ENCODE measurements at regions not wholly inside any gene's neighbourhood (a gene's known extent, or its start where the extent isn't known, plus 50 kb on each side); places are given as distances from the start of the nearest gene placed in this dataset.

GRCh38 chr13:76500894-76501293 lies 385.3 kb downstream of the KCTD12 start:
- DNase-seq: no peak

DNA sequence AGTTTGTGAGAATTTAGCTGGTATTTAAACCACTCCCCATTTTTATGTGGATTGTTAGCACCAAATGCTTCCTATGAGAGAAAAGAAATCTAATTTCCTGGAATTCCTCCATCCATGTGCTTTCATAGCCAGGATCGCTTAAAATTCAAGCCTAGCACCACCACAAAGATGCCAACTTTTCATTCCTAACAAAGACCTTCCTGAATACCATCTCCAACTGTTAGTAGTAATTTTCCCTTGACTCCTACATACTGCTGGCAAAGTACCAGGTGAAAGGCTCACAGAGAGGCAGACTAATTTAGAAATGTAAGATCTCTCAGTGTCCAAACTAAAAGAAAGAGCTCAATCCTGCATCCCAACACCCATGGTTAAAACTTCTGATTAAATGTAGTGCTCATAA lies 386.3 kb downstream of the KCTD12 start:
- no peak for DNase-seq

GRCh38 chr13:76489274-76489673 lies 396.9 kb downstream of the KCTD12 start:
- no peak for DNase-seq

GRCh38 chr13:76481738-76482137 lies 404.5 kb downstream of the KCTD12 start:
- no peak for DNase-seq

GRCh38 chr13:76474966-76475365 lies 411.2 kb downstream of the KCTD12 start:
- DNase-seq: no peak

- DNase-seq: no peak
Observed at GRCh38 chr13:76474356-76474755, 411.8 kb downstream of the KCTD12 start.

DNA sequence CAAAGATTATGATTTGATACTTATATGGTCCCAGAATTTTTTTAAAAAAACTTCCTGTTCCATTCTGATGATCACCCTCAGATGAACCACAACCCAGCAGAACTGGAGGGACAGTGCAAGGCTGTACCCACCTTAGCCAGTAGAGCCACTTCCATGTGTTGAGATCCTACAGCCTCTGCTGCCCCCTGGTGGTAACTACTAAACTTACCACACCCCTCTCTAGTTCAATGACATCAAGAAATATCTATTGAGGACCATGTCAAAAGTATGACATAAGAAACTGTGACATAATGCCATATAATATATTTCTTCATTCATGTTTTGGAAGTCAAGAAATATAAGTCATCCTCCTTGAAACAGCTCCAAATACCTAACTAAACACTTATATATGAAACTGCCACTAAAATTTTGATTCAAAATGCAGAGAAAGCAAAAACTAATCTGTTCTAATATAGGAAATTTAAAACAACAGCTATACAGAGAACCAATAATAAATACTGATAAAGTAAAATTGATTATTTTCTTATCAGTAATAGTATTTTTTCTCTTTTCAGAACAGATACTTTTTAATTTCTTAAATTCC lies 412.6 kb downstream of the KCTD12 start:
- peak; percentile 11 for DNase-seq

GRCh38 chr13:76472916-76473315 lies 413.3 kb downstream of the KCTD12 start:
- DNase-seq: no peak

DNA sequence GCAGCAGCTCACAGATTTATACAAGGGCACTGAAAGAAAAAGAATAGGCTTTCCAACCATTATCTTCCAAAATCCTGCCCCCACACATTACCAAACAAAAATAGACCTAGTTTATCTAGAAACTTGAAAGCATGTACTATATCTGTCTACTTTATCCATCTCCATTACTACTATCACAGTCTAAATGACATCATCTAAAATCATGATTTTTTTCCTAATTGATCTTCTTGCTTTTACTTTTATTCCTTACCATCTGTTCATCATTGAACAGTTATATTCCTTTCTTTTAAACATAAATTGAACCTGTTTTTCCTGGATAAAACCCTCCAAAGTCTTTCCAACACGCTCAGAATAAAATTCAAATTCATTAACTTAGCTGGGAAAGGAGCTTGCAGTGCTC lies 414.7 kb downstream of the KCTD12 start:
- DNase-seq: no peak

DNA sequence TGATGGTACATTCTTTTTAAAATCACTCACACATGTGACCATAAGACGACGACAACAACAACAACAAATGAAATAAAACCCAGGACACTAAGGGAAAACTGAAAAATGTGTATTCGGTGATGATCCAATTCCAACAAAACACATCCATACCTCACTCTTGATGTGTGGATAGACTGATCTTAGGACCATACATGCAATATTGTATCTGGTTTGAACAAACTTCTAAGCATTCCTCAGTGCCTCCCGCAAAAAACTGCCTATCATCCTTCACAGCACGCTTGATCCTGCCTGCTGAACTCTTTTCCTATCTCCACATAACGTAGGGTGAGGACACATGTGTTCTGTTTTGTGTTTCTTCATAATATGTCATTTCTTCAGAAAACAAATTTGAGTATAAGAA lies 415.2 kb downstream of the KCTD12 start:
- DNase-seq: no peak

DNA sequence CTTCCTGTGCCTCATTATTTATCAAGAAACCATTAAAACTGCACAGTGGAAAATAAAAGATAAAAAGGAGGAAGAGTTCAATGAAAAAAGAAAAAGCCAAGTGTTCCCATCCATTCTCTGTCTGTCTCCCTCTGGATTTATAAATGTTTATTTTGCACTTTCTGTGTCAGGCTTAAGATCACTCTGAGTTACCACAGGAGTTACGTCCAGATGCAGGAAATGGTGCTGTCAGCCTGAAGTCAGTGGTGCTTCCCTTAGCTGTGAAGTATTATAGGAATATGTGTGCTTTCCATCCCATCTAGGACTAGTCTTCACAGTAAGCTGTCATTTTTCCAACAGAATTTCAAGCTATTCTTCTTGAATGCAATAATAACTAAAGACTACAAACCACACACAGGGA lies 420.2 kb downstream of the KCTD12 start:
- no peak for DNase-seq

- no peak for DNase-seq
Observed at GRCh38 chr13:76463314-76463713, 422.9 kb downstream of the KCTD12 start.

DNA sequence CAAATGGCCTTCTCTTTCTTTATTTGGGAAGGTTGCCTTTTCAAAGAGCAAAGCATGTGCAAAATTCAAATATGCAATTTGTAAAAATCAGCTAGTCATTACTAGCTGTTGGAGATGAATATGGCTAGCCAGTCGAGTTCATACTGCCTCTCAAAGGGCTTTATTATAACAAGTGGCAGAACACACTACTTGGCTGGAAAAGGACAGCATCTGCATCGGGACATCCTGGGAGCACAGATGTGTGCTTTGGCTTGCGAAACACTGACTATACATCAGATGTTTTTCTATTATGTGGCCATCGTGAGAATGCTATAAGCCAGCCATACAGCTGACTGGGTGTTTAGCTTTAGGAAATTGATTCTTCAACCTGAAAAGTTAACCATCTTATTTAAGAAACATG lies 424.2 kb downstream of the KCTD12 start:
- no peak for DNase-seq

GRCh38 chr13:76461484-76461883 lies 424.7 kb downstream of the KCTD12 start:
- no peak for DNase-seq

DNA sequence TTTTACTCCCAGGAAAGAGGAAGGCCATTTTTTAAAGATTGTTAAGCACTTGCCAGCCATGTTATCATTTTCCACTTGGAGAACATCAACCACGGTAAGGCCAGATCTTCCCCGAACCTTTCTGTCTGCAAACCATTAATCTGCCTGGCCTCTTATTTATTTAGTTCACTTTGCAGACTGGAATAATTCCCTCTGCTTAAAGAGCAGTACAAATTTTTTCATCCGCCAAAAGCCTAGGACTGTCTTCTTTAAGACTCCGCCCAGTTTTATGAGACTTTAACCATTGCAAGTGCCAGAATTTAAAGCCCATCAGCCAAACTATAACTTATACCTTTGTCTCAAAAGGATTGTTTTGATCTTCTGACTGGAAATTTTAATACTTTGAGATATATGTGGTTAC lies 426.3 kb downstream of the KCTD12 start:
- DNase-seq: no peak

GRCh38 chr13:76455960-76456359 lies 430.2 kb downstream of the KCTD12 start:
- DNase-seq: no peak

GRCh38 chr13:76454991-76455390 lies 431.2 kb downstream of the KCTD12 start:
- DNase-seq: no peak

- no peak for DNase-seq
Observed at GRCh38 chr13:76449716-76450115, 436.5 kb downstream of the KCTD12 start.

DNA sequence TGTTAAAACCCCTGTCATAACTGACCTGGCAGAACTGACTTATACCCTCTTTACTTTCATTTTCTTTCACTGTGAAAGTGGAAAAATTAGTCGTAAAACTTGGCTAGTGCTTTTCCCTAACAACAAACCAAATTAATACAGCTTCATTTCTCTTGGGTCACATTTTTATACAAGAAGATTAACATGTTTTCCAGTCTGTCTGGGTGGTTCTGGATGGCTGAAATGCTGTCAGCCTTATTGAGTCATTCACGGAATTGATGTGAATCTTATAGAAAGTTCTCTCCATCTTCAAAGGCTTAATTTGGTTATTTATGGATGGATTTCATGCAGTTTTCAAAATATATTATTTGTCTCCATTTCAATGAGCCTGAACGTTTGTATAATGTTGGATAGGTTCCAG lies 440.0 kb downstream of the KCTD12 start:
- no peak for DNase-seq

DNA sequence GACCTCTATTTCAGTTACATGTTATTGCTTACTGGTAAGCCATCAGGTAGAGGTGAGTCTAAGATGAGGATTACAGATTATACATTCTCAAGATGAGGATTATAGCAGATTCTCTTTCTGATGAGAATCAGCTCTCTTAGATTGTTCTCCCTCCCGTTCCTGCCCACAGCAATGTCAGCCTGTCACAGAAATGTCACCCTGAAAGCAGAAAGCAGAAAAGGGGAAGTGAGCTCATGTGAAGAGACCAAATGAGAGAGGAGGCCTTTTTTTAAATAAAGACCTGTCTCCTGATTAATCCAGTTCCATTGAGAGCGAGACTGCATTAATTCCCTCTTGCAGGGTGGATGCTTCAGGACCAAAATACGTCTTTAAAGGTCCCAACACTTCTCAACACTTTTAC lies 445.6 kb downstream of the KCTD12 start:
- DNase-seq: no peak

DNA sequence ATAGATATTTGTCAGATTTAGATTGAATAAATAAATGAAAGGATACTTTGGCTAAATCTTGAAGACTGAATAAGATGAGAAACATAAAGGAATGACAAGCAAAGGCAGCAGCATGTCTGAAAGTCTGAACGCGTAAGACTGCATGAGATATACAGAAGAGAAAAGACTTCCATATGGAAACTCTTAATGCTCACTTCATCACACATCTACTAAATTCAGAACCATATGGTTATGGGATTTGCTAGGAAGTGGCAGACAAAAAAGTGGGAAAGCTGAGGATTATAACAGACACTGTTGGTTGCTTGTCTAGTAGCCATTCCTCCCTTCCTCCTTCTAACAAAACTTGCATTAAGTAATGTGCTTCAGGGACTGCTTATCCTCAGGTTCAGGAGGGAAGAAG lies 446.7 kb downstream of the KCTD12 start:
- no peak for DNase-seq

DNA sequence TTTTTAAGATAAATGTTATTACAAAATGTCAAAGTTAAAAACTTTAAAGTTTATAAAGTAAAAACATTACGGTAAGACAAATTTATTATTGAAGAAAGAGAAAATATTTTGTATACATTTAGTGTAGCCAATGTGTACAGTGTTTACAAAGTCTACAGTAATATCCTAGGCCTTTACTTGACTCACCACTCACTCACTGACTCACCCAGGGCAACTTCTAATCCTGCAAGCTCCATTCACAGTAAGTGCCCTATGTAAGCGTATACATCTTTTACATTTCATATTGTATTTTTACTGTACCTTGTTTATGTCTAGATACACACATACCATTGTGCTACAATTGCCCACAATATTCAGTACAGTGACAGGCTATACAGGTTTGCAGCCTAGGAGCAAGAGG lies 448.2 kb downstream of the KCTD12 start:
- no peak for DNase-seq

GRCh38 chr13:76425935-76426334 lies 460.3 kb downstream of the KCTD12 start:
- no peak for DNase-seq

DNA sequence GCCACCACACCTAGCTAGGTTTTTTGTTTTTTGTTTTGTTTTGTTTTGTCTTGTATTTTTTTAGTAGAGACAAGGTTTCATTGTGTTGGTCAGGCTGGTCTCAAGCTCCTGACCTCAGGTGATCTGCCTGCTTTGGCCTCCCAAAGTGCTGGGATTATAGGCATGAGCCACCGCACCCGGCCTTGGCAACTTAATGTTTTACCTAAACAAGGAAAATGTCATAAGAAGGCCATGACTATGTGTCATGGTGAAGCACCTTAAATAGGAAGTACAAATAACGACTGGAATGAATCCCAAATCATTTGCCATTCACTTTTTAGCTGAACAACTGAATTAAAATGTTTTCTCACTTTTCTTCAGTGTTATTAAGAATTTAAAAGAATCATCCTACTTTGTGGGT lies 465.2 kb downstream of the KCTD12 start:
- DNase-seq: no peak

DNA sequence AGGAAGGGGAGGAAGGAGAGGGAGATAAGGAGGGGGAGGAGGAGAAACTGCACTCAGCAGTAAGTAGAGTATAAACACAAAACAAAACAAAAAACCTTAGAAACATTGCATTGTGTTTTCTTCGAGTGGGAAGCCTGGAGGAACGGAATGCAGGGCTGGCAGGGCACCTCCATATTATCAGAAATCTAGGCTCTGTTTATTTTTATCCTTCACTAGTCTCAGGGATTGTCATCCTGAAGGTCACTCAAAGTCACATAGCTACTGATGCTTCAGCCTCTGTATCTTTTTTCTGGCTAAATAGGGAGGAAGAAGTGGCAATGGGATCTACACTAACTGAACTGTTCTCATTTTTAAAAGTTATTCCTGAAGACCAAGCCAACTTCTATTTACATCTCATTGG lies 467.8 kb downstream of the KCTD12 start:
- no peak for DNase-seq

- no peak for DNase-seq
Observed at GRCh38 chr13:76414320-76414719, 471.9 kb downstream of the KCTD12 start.

Measured in DMS79 treated with DMSO at 0.1 percent for 48 hours (cell line).